ENCODE measurements at regions not wholly inside any gene's neighbourhood (a gene's known extent, or its start where the extent isn't known, plus 50 kb on each side); places are given as distances from the start of the nearest gene placed in this dataset.

DNA sequence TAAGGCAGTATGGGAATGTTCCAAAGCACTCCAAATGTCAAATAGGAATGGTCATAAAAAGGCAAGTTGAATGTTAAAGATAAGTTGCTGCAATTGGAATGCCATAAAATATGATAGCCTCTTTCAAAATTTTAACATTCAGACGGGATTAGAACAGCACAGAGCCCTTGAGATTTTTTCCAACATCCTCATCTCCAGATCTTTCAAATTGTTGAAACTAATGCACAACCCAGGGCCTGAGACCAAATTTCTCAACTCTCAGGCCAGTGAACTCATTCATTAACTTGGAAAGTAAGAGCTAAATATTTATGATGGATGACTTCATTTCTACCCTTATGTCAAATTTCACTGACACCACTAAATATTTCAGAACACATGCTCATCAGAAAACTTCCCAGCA, 346.5 kb upstream of the XYLT1 start:
- Histone ChIP-seq H3K9me2 (ENCODE audit: insufficient read depth, low read length) (no peaks in the 10 kb centered on the region), H2AFZ (ENCODE audit: low read length) (no peak overlapping the region), H3K9me3 (ENCODE audit: low read length) (peaks cover 11% of the 10 kb centered on the region; the same call in 1 of the 2 replicates), H3K4me2 (ENCODE audit: low read length) (no peak overlapping the region), H3K27ac (ENCODE audit: low read depth, low read length, poor library complexity, severe bottlenecking) (no peak overlapping the region), H3K36me3 (ENCODE audit: insufficient read depth, low read length) (no peaks in the 10 kb centered on the region), H3K4me1 (ENCODE audit: insufficient read depth, low read length, poor library complexity, severe bottlenecking) (no peaks in the 10 kb centered on the region), H3K4me3 (ENCODE audit: low read depth, low read length, poor library complexity, severe bottlenecking) (no peak overlapping the region), H4K20me1 (ENCODE audit: insufficient read depth, low read length) (no peaks in the 10 kb centered on the region), H3K79me2 (ENCODE audit: insufficient read depth, low read depth, low read length) (no peaks in the 10 kb centered on the region)
- ChIA-PET CTCF (ENCODE audit: unreplicated experiment) (no interaction called here), POLR2A (no interaction called here)
- no TSS peak for BruUV-seq (replicated peaks)
- no peak for DNase-seq (ENCODE audit: low spot score)
- intact Hi-C loops (cut with micrococcal nuclease; ENCODE audit: unreplicated experiment), result no loop called here
- TF ChIP-seq, protein P1, sequence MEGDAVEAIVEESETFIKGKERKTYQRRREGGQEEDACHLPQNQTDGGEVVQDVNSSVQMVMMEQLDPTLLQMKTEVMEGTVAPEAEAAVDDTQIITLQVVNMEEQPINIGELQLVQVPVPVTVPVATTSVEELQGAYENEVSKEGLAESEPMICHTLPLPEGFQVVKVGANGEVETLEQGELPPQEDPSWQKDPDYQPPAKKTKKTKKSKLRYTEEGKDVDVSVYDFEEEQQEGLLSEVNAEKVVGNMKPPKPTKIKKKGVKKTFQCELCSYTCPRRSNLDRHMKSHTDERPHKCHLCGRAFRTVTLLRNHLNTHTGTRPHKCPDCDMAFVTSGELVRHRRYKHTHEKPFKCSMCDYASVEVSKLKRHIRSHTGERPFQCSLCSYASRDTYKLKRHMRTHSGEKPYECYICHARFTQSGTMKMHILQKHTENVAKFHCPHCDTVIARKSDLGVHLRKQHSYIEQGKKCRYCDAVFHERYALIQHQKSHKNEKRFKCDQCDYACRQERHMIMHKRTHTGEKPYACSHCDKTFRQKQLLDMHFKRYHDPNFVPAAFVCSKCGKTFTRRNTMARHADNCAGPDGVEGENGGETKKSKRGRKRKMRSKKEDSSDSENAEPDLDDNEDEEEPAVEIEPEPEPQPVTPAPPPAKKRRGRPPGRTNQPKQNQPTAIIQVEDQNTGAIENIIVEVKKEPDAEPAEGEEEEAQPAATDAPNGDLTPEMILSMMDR (conservative IDR thresholded peaks at IDR 0.05; ENCODE audit: low read length), result no peak
- TF ChIP-seq EZH2phosphoT487 (IDR thresholded peaks at IDR 0.05; ENCODE audit: borderline replicate concordance, low read depth, low read length), result no peak

DNA sequence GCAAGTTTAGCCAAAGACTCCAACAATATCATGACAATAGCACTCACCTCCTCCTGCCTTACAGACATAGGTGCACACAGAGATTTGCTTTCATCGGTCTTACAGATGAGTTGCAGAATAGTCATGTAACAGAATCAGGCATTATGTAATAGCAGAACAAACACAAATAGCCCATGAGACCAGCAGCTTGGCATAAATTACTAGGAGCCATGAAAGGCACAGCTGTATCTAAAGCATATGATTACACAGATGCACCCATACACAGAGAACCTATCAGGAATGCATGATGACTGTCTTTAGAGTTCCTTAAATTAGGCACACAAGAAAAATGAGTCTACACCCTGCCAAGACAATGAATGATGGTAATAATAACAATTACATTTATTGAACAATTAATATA, 342.0 kb upstream of the XYLT1 start:
- H3K27ac ChIP-seq (ENCODE audit: low read depth, low read length, poor library complexity, severe bottlenecking), result no peak overlapping the region
- H3K4me2 ChIP-seq (ENCODE audit: low read length), result no peak overlapping the region
- H3K36me3 ChIP-seq (ENCODE audit: insufficient read depth, low read length), result no peaks in the 10 kb centered on the region
- intact Hi-C loops (cut with micrococcal nuclease; ENCODE audit: unreplicated experiment), result no loop called here
- no peaks in the 10 kb centered on the region for H4K20me1 ChIP-seq (ENCODE audit: insufficient read depth, low read length)
- POLR2A ChIA-PET, result no interaction called here
- no TSS peak for BruUV-seq (replicated peaks)
- H3K4me1 ChIP-seq (ENCODE audit: insufficient read depth, low read length, poor library complexity, severe bottlenecking), result no peaks in the 10 kb centered on the region
- no peak for DNase-seq (ENCODE audit: low spot score)
- H2AFZ ChIP-seq (ENCODE audit: low read length), result no peak overlapping the region
- no peaks in the 10 kb centered on the region for H3K9me2 ChIP-seq (ENCODE audit: insufficient read depth, low read length)
- peaks cover 11% of the 10 kb centered on the region; the same call in 1 of the 2 replicates for H3K9me3 ChIP-seq (ENCODE audit: low read length)
- TF ChIP-seq EZH2phosphoT487 (IDR thresholded peaks at IDR 0.05; ENCODE audit: borderline replicate concordance, low read depth, low read length), result no peak
- TF ChIP-seq, protein P1 (conservative IDR thresholded peaks at IDR 0.05; ENCODE audit: low read length), result no peak
- CTCF ChIA-PET (ENCODE audit: unreplicated experiment), result no interaction called here
- H3K4me3 ChIP-seq (ENCODE audit: low read depth, low read length, poor library complexity, severe bottlenecking), result no peak overlapping the region
- H3K79me2 ChIP-seq (ENCODE audit: insufficient read depth, low read depth, low read length), result no peaks in the 10 kb centered on the region

DNA sequence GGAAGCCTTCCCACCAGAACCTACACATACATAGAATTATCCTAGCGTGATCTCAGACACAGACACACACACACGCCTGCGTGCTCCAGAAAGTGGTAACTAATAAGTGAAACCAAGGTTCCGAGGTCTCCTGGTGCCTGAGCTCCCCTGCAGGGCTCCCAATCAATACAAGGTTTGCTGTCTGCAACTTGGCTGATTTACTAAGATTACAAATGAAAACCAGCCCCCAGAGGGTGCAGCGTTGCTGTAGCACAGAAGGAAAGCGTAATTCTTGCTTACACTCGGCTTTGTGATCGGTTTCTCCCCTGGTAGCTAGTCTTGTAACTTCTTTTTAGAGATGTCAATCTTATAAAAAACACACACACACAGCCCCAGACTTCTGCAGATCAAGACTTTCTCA, 334.1 kb upstream of the XYLT1 start:
- Histone ChIP-seq H3K4me2 (ENCODE audit: low read length) (no peak overlapping the region), H3K9me2 (ENCODE audit: insufficient read depth, low read length) (no peaks in the 10 kb centered on the region), H3K79me2 (ENCODE audit: insufficient read depth, low read depth, low read length) (no peaks in the 10 kb centered on the region), H3K36me3 (ENCODE audit: insufficient read depth, low read length) (no peaks in the 10 kb centered on the region), H3K27ac (ENCODE audit: low read depth, low read length, poor library complexity, severe bottlenecking) (no peak overlapping the region), H3K4me3 (ENCODE audit: low read depth, low read length, poor library complexity, severe bottlenecking) (no peak overlapping the region), H4K20me1 (ENCODE audit: insufficient read depth, low read length) (no peaks in the 10 kb centered on the region), H2AFZ (ENCODE audit: low read length) (no peak overlapping the region), H3K4me1 (ENCODE audit: insufficient read depth, low read length, poor library complexity, severe bottlenecking) (no peaks in the 10 kb centered on the region), H3K9me3 (ENCODE audit: low read length) (no peaks in the 10 kb centered on the region)
- BruUV-seq (replicated peaks), result no TSS peak
- intact Hi-C loops (cut with micrococcal nuclease; ENCODE audit: unreplicated experiment), result no loop called here
- TF ChIP-seq EZH2phosphoT487 (IDR thresholded peaks at IDR 0.05; ENCODE audit: borderline replicate concordance, low read depth, low read length), result no peak
- TF ChIP-seq, protein P1 (conservative IDR thresholded peaks at IDR 0.05; ENCODE audit: low read length), result no peak
- POLR2A ChIA-PET, result no interaction called here
- CTCF ChIA-PET (ENCODE audit: unreplicated experiment), result no interaction called here
- DNase-seq (ENCODE audit: low spot score), result no peak
